H9 (cell line): ENCODE measurements at regions not wholly inside any gene's neighbourhood (a gene's known extent, or its start where the extent isn't known, plus 50 kb on each side); places are given as distances from the start of the nearest gene placed in this dataset.

Source experiments
- DNase-seq: peaks from one replicate; pipeline ENCODE4 v3.0.0-alpha.2; 2017
- H2AFZ ChIP-seq: one replicate; pipeline ENCODE4 v1.6.1; 2013; ENCODE audit warnings: mild to moderate bottlenecking, low read length, control low read depth, moderate library complexity
- H2AK5ac ChIP-seq: 2 replicates; pipeline ENCODE4 v1.6.1; 2013; ENCODE audit warnings: low read length, control low read depth, mixed read lengths; ENCODE audit not compliant: insufficient read length
- H2BK120ac ChIP-seq: one replicate; pipeline ENCODE4 v1.6.1; 2013; ENCODE audit warnings: low read depth, mild to moderate bottlenecking, low read length, control low read depth, inconsistent platforms; ENCODE audit not compliant: poor library complexity, severe bottlenecking
- H2BK12ac ChIP-seq: 2 replicates; pipeline ENCODE4 v1.6.1; 2013; ENCODE audit warnings: low read length, control low read depth, mixed read lengths, low read depth; ENCODE audit not compliant: insufficient read length
- H2BK15ac ChIP-seq: 2 replicates; pipeline ENCODE4 v1.6.1; 2013; ENCODE audit warnings: low read depth, low read length, control low read depth
- H2BK20ac ChIP-seq: one replicate; pipeline ENCODE4 v1.6.1; 2013; ENCODE audit warnings: low read depth, mild to moderate bottlenecking, low read length, control low read depth, inconsistent platforms; ENCODE audit not compliant: poor library complexity, severe bottlenecking
- H2BK5ac ChIP-seq: 2 replicates; pipeline ENCODE4 v1.6.1; 2013; ENCODE audit warnings: low read length, control low read depth, mixed read lengths; ENCODE audit not compliant: insufficient read length
- H3K14ac ChIP-seq: 2 replicates; pipeline ENCODE4 v1.6.1; 2013; ENCODE audit warnings: low read length, control low read depth; ENCODE audit not compliant: insufficient read depth
- H3K18ac ChIP-seq: 2 replicates; pipeline ENCODE4 v1.6.1; 2013; ENCODE audit warnings: low read depth, mild to moderate bottlenecking, mixed read lengths, low read length, control low read depth; ENCODE audit not compliant: insufficient read length
- H3K23ac ChIP-seq: 2 replicates; pipeline ENCODE4 v1.6.1; 2013; ENCODE audit warnings: low read length, control low read depth, mixed read lengths, low read depth; ENCODE audit not compliant: insufficient read length
- H3K23me2 ChIP-seq: 2 replicates; pipeline ENCODE4 v1.6.1; 2013; ENCODE audit warnings: low read depth, mild to moderate bottlenecking, mixed read lengths, low read length, control low read depth; ENCODE audit not compliant: insufficient read length, poor library complexity, severe bottlenecking
- H3K27ac ChIP-seq: 2 replicates; pipeline ENCODE4 v1.5.1; 2013; ENCODE audit warnings: low read length, control low read depth, mixed read lengths, low read depth; ENCODE audit not compliant: insufficient read length
- H3K27me3 ChIP-seq: 2 replicates; pipeline ENCODE4 v1.6.1; 2013; ENCODE audit warnings: low read length, control low read depth, inconsistent platforms; ENCODE audit not compliant: insufficient read depth
- H3K4ac ChIP-seq: 2 replicates; pipeline ENCODE4 v1.6.1; 2013; ENCODE audit warnings: low read depth, mild to moderate bottlenecking, control low read depth, inconsistent platforms, low read length, moderate library complexity
- H3K4me1 ChIP-seq: 2 replicates; pipeline ENCODE4 v1.6.1; 2013; ENCODE audit warnings: low read length, control low read depth, inconsistent platforms; ENCODE audit not compliant: insufficient read depth
- H3K4me2 ChIP-seq: 2 replicates; pipeline ENCODE4 v1.6.1; 2013; ENCODE audit warnings: low read length, control low read depth, mixed read lengths; ENCODE audit not compliant: insufficient read length, insufficient read depth
- H3K56ac ChIP-seq: 2 replicates; pipeline ENCODE4 v1.6.1; 2013; ENCODE audit warnings: low read depth, mild to moderate bottlenecking, mixed read lengths, low read length, control low read depth; ENCODE audit not compliant: insufficient read length
- H3K79me1 ChIP-seq: 2 replicates; pipeline ENCODE4 v1.6.1; 2013; ENCODE audit warnings: low read depth, mild to moderate bottlenecking, moderate library complexity, low read length, control low read depth, inconsistent platforms; ENCODE audit not compliant: insufficient read depth, poor library complexity, severe bottlenecking
- H3K79me2 ChIP-seq: 2 replicates; pipeline ENCODE4 v1.6.1; 2013; ENCODE audit warnings: low read length, control low read depth, inconsistent platforms; ENCODE audit not compliant: insufficient read depth
- H3K9ac ChIP-seq: 2 replicates; pipeline ENCODE4 v1.6.1; 2013; ENCODE audit warnings: low read length, control low read depth, mixed read lengths; ENCODE audit not compliant: insufficient read length; ENCODE audit errors: extremely low read depth
- H3K9me3 ChIP-seq: one replicate; pipeline ENCODE4 v1.6.1; 2013; ENCODE audit warnings: low read depth, low read length, inconsistent platforms; ENCODE audit not compliant: control insufficient read depth
- H3T11ph ChIP-seq: one replicate; pipeline ENCODE4 v1.6.1; 2013; ENCODE audit warnings: mild to moderate bottlenecking, low read length, control low read depth, inconsistent platforms
- H4K20me1 ChIP-seq: one replicate; pipeline ENCODE4 v1.6.1; 2013; ENCODE audit not compliant: control insufficient read depth, insufficient read length, insufficient read depth
- H4K5ac ChIP-seq: 2 replicates; pipeline ENCODE4 v1.6.1; 2013; ENCODE audit warnings: low read depth, mild to moderate bottlenecking, mixed read lengths, low read length, control low read depth; ENCODE audit not compliant: insufficient read length
- H4K8ac ChIP-seq: replicated peaks from 2 replicates; pipeline ENCODE4 v1.6.1; 2013; ENCODE audit warnings: low read length, control low read depth, mixed read lengths, low read depth; ENCODE audit not compliant: insufficient read length
- H4K91ac ChIP-seq: 2 replicates; pipeline ENCODE4 v1.6.1; 2013; ENCODE audit warnings: low read depth, mild to moderate bottlenecking, moderate library complexity, mixed read lengths, low read length, control low read depth; ENCODE audit not compliant: insufficient read length
- H3K27ac Mint-ChIP-seq, 3 experiments: 2 replicates in 2 of 3; 3 replicates in 1 of 3; pipeline ENCODE4 v1.8.0; 2020 to 2021; ENCODE audit warnings: mixed read lengths in 3 of 3, mild to moderate bottlenecking in 1 of 3, moderate library complexity in 1 of 3
- H3K27me3 Mint-ChIP-seq: 2 replicates; pipeline ENCODE4 v1.8.0; 2021; ENCODE audit warnings: low read depth, mild to moderate bottlenecking, moderate library complexity, mixed read lengths
- H3K36me3 Mint-ChIP-seq, 3 experiments: 2 replicates in 2 of 3; 3 replicates in 1 of 3; pipeline ENCODE4 v1.8.0; 2020 to 2021; ENCODE audit warnings: low read depth in 3 of 3, mixed read lengths in 3 of 3; ENCODE audit not compliant: insufficient read depth in 1 of 3
- H3K4me1 Mint-ChIP-seq, 2 experiments: 2 replicates each; pipeline ENCODE4 v1.8.0; 2020; ENCODE audit warnings: mixed read lengths in 2 of 2
- H3K4me3 Mint-ChIP-seq, 2 experiments: 2 replicates in 1 of 2; 3 replicates in 1 of 2; pipeline ENCODE4 v1.8.0; 2020 to 2021; ENCODE audit warnings: mild to moderate bottlenecking in 2 of 2, mixed read lengths in 2 of 2, moderate library complexity in 1 of 2
- H3K9me3 Mint-ChIP-seq, 2 experiments: 2 replicates in 1 of 2; 3 replicates in 1 of 2; pipeline ENCODE4 v1.8.0; 2020; ENCODE audit warnings: mild to moderate bottlenecking in 2 of 2, mixed read lengths in 2 of 2, moderate library complexity in 1 of 2
- CTCF ChIP-seq: fragments of 200-600 bp; sonication (generic); conservative IDR thresholded peaks from 3 replicates; pipeline ENCODE4 v1.8.0; 2021; ENCODE audit warnings: antibody characterized with exemption, mild to moderate bottlenecking
- WGBS: extraction: QIAGEN DNeasy Blood & Tissue Kit; methylation state at CpG from one replicate; pipeline ENCODE4 v1.1.7; 2013; ENCODE audit warnings: missing lambda C conversion rate, low lambda C conversion rate, mixed read lengths; ENCODE audit not compliant: insufficient read length; ENCODE audit errors: extremely low coverage; 5-methylcytosine and 5-hydroxymethylcytosine counted together

GRCh38 chr4:43987331-43987944 is 461.2 kb downstream of the KCTD8 start:
- H2BK20ac ChIP-seq, result no peak overlapping the region
- no peak overlapping the region for H2BK12ac ChIP-seq
- no peak overlapping the region for H3K56ac ChIP-seq
- H3K23ac ChIP-seq, result no peak overlapping the region
- H3K9ac ChIP-seq, result no peak overlapping the region
- H3T11ph ChIP-seq, result no peak overlapping the region
- H4K5ac ChIP-seq, result no peak overlapping the region
- no peaks in the 10 kb centered on the region for H4K20me1 ChIP-seq
- no peak overlapping the region for H3K27ac Mint-ChIP-seq
- no peak overlapping the region for H3K14ac ChIP-seq
- H4K91ac ChIP-seq, result no peak overlapping the region
- no peak overlapping the region for H3K18ac ChIP-seq
- H2BK15ac ChIP-seq, result no peak overlapping the region
- H2BK5ac ChIP-seq, result no peak overlapping the region
- no peaks in the 10 kb centered on the region for H3K9me3 ChIP-seq
- no peak overlapping the region for H3K4ac ChIP-seq
- H3K9me3 Mint-ChIP-seq, result peaks cover 2 to 3% of the 10 kb centered on the region in 2 experiments; a peak in 2 of 5 replicates
- H3K23me2 ChIP-seq, result no peaks in the 10 kb centered on the region
- H3K4me3 Mint-ChIP-seq, result no peak overlapping the region
- H4K8ac ChIP-seq, result no peak overlapping the region
- no peak overlapping the region for H2AK5ac ChIP-seq
- no peaks in the 10 kb centered on the region for H3K27me3 ChIP-seq
- H3K4me1 Mint-ChIP-seq, result peaks cover 24 to 25% of the 10 kb centered on the region in 2 experiments
- no peaks in the 10 kb centered on the region for H3K79me1 ChIP-seq
- no peak overlapping the region for H2BK120ac ChIP-seq
- no peak overlapping the region for H3K27ac ChIP-seq
- no peaks in the 10 kb centered on the region for H3K27me3 Mint-ChIP-seq
- H2AFZ ChIP-seq, result no peak overlapping the region
- H3K4me1 ChIP-seq, result no peaks in the 10 kb centered on the region
- no peak overlapping the region for H3K4me2 ChIP-seq
- H3K79me2 ChIP-seq, result no peaks in the 10 kb centered on the region
- H3K36me3 Mint-ChIP-seq, result peaks cover 0 to 12% (median 0%) of the 10 kb centered on the region in 3 experiments; a peak in 2 of 7 replicates
- no peak for DNase-seq
- TF ChIP-seq CTCF, result no peak
- no CpG with 5 or more reads among the region's 9 CpGs for WGBS
